ENCODE measurements at regions not wholly inside any gene's neighbourhood (a gene's known extent, or its start where the extent isn't known, plus 50 kb on each side); places are given as distances from the start of the nearest gene placed in this dataset.

GRCh38 chr13:66071608-66072007 lies 1158.5 kb downstream of the PCDH9 start:
- no peak for DNase-seq (ENCODE audit: low spot score)

DNA sequence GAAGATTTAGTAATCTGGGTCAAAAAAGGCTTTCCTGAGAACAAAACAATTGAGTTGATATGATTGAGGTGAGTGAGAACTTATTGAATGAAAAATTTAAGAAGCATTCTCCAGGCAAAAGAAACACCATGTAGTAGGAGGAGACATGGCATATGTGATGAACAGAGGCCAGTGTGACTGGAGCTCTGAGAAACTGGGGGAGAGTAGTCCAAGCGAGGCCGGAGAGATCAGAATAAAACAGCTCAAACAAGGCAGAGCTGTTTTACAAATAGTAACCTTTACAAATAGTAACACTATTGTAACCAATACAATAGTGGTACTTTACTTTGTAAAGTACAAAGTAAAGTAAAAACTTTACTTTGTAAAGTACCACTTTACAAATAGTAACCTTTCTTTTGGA lies 1159.1 kb downstream of the PCDH9 start:
- no peak for DNase-seq (ENCODE audit: low spot score)

DNA sequence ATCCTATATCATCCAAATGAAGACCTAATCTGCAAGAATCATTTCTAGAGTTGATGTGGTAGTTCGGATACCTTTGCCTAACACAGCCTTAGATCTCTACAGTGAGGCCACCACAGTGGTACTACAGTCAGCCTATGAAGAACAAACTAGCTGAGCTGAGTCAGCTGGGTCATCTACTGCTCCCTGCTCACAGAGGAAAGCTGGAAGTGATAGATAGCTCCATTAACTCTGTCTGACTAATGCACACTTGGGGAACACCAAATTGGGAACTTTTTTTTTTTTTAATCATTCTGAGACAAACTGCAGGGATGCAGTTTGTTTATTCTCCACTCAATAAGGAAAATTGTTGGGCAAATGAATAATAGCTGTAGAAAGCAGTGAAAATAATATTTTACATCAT lies 1160.6 kb downstream of the PCDH9 start:
- DNase-seq (ENCODE audit: low spot score), result no peak

DNA sequence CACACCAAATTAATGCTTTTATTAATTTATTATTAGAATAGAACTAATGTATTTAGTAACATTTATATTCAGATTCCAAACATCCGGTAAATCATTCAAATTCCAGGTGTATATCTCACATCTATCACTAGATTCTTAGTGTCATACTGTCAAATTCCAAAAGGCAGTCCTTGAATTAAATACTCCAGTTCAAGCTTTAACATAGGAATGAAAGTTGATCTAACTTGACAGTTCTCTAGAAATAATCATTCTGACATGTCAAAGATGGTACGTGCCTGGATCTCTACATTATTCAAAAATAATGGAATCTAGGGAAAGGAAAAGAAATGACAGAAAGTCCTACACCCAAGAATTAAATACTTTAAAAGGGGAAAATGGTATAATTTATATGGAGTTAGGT lies 1161.5 kb downstream of the PCDH9 start:
- no peak for DNase-seq (ENCODE audit: low spot score)

DNA sequence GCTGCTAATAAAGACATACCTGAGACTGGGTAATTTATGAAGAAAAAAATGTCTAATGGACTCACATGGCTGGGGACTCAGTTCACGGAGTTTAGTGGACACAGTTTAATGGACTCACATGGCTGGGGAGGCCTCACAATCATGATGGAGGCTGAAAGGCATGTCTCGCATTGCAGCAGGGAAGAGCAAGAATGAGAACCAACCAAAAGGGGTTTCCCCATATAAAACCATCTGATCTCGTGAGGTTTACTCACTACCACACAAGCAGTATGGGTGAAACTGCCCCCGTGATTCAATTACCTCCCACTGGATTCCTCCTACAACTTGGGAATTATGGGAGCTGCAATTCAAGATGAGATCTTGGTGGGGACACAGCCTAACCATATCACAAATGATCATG lies 1181.2 kb downstream of the PCDH9 start:
- no peak for DNase-seq (ENCODE audit: low spot score)

DNA sequence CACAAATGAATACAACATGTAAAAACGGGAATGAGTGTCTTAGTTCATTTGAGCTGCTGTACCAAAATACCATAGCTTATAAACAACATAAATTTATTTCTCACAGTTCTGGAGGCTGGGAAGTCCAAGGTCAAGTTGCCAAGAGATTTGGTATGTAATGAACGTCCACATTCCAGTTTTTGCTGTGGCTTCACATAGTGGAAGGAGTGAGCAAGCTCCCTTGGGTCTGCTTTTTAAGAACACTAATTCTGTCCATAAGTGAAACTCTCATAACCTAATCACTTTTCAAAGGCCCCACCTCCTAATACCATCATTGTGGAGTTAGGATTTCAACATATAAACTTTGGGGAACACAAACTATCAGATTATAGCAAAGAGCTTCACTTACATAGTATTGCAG lies 1189.6 kb downstream of the PCDH9 start:
- DNase-seq (ENCODE audit: low spot score), result no peak

DNA sequence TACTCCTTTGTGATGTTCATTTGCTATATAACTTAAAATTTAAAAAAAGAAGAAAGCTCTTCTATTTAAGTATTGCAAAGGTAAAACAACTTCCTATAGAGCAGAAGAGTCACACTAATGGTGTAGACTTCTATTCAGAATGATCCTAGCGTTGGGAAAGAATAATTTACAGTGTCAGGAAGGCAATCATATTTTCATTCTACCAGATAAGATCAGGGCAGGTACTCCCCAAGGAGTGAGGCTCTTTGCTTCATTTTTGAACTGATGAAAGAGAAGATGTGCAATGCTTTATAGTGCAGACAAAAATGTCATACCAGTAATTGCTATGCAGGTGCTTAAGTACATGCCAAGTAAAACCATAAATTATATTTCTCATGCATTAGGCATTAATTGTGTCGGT lies 1193.0 kb downstream of the PCDH9 start:
- DNase-seq (ENCODE audit: low spot score), result no peak

DNA sequence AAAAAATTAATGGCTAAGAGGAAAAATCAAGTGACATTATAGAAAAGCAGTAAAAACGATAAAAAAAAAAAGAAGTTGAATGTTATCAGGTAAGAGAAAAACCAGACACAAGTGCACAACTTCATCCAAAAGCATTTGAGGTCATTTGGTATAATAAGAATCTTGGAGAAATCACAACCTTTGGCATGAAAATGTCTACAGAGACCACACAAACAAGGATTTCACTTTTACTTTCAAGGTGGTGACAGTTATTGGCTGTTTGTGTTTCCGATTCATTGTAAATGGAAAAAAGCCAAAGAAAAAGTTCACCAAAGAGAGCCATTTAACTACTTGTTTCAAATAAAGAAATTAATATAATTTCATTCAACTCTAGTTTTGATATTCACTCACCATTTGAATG lies 1193.5 kb downstream of the PCDH9 start:
- no peak for DNase-seq (ENCODE audit: low spot score)

DNA sequence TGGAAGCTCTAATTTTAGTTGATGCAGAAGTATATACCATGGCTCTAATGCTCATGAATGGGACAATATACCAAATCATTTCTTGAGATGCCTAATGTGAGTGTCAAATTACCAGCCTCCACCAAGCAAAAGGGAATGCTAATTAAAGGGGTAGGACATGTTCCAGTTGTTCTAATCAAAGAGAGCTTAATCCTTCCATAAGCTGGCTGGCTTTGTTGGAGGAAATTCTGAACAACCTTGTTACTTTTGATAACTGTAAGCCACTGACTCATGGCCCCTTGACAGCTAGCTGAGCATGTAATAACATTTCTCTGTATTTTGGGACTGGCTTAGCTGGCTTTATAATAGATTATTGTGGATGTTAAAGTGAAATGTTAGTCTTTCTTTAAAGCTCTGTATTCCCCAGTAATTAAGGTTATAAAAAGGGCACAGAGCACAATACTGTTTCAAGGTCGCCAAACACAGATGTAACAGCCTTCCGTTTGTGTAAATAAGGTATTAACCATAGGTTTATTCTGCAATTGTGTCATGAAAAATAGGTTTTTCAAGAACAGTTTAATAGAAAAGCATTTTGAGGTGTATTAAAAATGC lies 1194.0 kb downstream of the PCDH9 start:
- no peak for DNase-seq (ENCODE audit: low spot score)

DNA sequence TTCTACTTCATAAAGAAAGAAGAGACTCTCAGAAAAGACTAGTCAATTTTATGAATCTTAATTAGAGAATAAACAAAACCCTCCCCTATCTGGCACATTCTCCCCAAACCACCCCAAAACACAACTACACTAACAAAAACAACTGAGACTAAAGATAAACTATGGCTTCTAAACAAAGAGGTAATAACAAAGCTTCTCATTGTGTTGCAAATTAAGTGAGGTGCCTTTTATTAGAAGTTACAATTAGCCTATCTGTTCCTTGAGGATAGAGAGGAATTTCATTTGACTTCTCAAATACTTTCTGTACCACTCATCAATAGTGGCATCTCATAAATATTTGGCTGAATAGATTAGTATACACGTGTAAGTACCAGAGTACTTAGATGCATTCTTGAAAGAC lies 1196.2 kb downstream of the PCDH9 start:
- DNase-seq (ENCODE audit: low spot score), result no peak

DNA sequence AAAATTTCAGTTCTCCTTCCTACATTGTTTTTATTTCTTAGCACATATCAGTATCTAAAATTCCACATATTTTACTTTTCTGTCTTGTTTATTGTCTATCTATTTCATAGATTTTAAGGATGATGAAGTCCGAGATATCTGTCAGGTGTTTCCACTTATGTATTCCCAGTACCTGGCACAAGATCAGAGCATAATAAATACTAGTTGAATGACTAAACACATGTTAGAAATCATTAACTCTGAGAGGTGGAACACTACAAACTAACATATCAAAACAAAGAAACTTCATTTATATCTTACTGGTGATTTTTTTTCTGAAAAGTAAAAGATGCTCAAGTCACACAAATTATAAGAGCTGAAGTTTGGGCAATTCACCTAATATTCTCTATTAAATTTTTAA lies 1208.3 kb downstream of the PCDH9 start:
- DNase-seq (ENCODE audit: low spot score), result no peak

GRCh38 chr13:66014771-66015170 lies 1215.4 kb downstream of the PCDH9 start:
- DNase-seq (ENCODE audit: low spot score), result no peak

- no peak for DNase-seq (ENCODE audit: low spot score)
Observed at GRCh38 chr13:66009241-66009640, 1220.9 kb downstream of the PCDH9 start.

DNA sequence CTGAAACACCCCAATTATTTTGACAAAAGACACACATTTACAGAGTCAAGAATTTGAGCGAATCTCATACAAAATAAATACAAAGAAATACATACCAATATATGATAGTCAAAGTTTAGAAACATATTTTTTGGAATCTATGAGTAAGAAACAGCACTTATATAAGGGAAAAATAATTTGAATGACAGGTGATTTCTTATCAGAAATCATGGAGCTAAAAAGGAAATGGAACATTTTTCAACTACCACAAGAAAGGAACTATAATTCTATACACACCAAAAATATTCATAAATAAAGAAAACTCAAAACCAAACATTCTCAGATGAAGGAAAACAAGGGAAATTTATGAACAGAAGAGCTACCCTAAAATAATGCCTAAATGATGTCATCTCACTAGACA lies 1226.6 kb downstream of the PCDH9 start:
- DNase-seq (ENCODE audit: low spot score), result no peak

DNA sequence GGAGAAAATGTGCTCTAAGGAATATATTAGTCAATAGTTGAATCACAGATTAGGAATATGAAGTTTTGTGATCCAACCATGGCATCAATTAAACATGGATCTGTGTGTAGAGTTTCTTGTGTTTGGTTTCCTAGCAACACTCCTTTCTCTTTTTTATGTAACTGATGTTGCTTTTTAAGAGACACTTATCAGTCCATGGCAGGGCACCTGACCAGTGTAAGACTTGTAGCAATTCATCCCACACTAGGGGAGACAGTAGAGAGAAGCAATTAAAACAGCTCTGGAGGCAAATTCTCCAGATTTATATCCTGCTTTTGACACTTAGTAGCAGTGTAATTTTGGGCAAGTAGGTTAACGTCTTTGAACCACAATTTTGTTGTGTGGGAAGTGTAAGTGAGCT lies 1229.0 kb downstream of the PCDH9 start:
- no peak for DNase-seq (ENCODE audit: low spot score)

DNA sequence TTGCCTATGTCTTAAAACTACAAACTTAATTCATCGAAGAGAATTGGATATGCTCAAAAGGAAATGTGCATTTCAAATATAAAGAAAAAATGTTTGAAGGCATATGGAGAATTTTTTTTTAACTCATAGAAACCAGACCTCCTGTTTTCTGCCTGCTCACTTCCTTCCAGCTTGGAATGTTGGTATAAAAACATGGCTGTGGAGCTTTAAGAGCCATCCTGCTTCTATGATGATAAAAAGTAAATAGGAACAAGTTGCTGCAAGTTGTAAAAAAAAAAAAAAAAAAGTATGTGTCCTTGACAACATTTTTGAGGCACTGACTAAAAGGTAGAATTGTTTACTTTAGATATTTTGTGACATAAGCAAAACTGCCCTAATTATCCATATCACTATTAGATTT lies 1230.7 kb downstream of the PCDH9 start:
- no peak for DNase-seq (ENCODE audit: low spot score)

DNA sequence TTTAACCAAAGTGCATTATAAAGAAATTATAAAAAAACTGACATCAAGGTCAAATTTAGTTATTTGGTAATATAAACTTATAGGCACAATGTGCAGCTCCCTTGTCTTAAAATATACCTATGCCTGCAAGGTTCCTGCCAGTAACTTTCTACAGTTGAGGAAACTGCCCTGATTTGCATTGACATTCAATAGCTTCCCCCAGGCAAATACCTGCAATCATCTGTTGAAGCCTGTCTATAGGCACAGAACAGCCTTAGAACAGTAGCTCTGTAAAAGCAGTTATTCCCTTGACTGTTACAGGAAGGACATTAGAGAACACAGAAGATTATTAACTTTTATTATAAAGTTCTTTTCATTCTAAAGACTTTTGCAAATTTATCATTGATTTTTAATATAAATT lies 1239.5 kb downstream of the PCDH9 start:
- no peak for DNase-seq (ENCODE audit: low spot score)

DNA sequence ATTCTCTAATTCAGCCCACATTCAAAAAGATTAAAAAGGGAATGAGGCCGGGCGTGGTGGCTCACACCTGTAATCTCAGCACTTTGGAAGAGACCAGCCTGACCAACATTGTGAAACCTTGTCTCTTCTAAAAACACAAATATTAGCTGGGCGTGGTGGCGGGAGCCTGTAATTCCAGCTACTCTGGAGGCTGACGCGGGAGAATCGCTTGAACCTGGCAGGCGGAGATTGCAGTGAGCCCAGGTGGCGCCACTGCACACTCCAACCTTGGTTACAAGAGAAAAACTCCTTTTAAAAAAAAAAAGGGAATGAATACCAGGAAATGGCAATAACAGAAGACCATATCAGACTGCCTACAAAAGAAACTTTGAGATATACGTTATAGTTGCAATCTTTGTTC lies 1244.5 kb downstream of the PCDH9 start:
- no peak for DNase-seq (ENCODE audit: low spot score)

GRCh38 chr13:65977525-65977924 lies 1252.6 kb downstream of the PCDH9 start:
- no peak for DNase-seq (ENCODE audit: low spot score)

- DNase-seq (ENCODE audit: low spot score), result no peak
Observed at GRCh38 chr13:65971541-65971940, 1258.6 kb downstream of the PCDH9 start.

GRCh38 chr13:65966991-65967451 lies 1263.1 kb downstream of the PCDH9 start:
- DNase-seq (ENCODE audit: low spot score), result no peak

- DNase-seq (ENCODE audit: low spot score), result no peak
Observed at GRCh38 chr13:65965501-65965900, 1264.6 kb downstream of the PCDH9 start.

DNA sequence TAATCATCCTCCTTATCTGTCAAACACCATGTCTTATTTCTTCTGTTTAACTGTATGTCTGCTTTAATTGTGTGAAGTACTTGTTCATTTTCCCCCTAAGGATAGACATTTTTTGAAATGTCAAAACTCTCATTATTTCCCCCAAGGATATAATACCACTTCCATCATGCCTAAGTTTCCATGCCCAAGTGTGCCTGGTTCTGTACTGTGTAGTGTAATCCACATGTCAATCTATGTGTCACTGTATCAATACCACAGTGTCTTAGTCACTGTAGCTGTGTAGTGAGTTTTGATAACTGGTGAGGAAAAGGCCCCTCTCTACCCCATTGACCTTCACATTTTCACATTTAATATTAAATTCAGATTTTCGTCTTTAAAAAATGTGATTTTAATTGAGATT lies 1265.5 kb downstream of the PCDH9 start:
- no peak for DNase-seq (ENCODE audit: low spot score)

DNA sequence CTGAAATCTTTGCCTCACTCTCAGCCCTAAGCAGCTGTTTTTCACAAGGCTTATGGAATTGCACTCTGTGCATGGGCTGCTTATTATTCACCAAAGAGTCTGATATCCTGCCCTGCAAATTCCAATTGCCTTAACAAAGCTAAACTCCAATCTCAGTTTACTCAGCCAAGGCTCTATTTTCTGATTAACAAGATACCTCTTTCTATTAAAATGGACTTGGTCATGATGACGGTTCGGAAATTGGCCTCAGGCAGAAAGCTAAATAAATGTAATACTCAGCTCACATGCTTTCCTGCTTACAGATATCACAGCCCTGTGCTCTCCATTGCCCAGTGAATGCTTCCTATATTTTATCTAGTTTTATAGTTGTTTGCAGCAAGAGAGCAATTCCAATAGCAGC lies 1270.8 kb downstream of the PCDH9 start:
- no peak for DNase-seq (ENCODE audit: low spot score)

Measured in mesenteric fat pad (tissue), 1 donor.